ENCODE measurements at regions not wholly inside any gene's neighbourhood (a gene's known extent, or its start where the extent isn't known, plus 50 kb on each side); places are given as distances from the start of the nearest gene placed in this dataset.

DNA sequence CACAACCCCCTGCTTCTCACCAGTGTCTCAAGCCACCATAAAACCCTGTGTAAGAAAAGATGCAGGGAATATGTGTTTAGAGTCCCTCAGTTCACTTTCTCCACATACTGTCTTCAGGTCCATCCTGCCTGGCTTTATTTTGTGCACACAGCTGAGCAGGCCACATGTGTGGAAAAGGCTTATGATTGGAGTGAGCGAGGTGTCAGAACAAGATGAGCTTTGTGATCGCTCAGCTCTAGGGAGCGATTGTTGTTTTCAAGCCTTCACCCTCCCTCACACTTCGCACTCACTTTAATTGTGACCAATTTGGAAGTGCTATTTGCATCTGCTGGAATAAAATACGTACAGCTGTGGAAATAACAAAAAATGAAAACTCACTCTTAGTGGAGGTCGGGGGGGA is 931.1 kb upstream of the TENM4 start:
- Histone ChIP-seq H2BK5ac (ENCODE audit: insufficient read length, low read length) (no peak overlapping the region), H4K8ac (replicated peaks; ENCODE audit: insufficient read length, low read depth, low read length) (no peak overlapping the region), H2AK5ac (ENCODE audit: insufficient read length, low read length) (no peak overlapping the region), H2BK12ac (ENCODE audit: insufficient read length, low read depth, low read length) (no peak overlapping the region), H3K18ac (ENCODE audit: insufficient read length, low read depth, low read length) (no peak overlapping the region), H2BK20ac (ENCODE audit: low read depth, low read length, poor library complexity, severe bottlenecking) (no peak overlapping the region), H3K9me3 (ENCODE audit: control insufficient read depth, low read depth, low read length) (no peaks in the 10 kb centered on the region), H2BK120ac (ENCODE audit: low read depth, low read length, poor library complexity, severe bottlenecking) (no peak overlapping the region), H4K91ac (ENCODE audit: insufficient read length, low read depth, low read length) (no peak overlapping the region), H2AFZ (ENCODE audit: low read length) (no peak overlapping the region), H3K4me2 (ENCODE audit: insufficient read depth, insufficient read length, low read length) (no peak overlapping the region), H3K56ac (ENCODE audit: insufficient read length, low read depth, low read length) (no peak overlapping the region), H3K79me1 (ENCODE audit: insufficient read depth, low read depth, low read length, poor library complexity, severe bottlenecking) (no peaks in the 10 kb centered on the region), H3T11ph (ENCODE audit: low read length) (no peak overlapping the region), H3K9ac (ENCODE audit: extremely low read depth, insufficient read length, low read length) (no peak overlapping the region), H3K4ac (ENCODE audit: low read depth, low read length) (no peak overlapping the region), H3K14ac (ENCODE audit: insufficient read depth, low read length) (no peak overlapping the region), H2BK15ac (ENCODE audit: low read depth, low read length) (no peak overlapping the region), H3K27me3 (ENCODE audit: insufficient read depth, low read length) (no peaks in the 10 kb centered on the region), H3K27ac (ENCODE audit: insufficient read length, low read depth, low read length) (no peak overlapping the region), H3K23ac (ENCODE audit: insufficient read length, low read depth, low read length) (no peak overlapping the region), H4K20me1 (ENCODE audit: control insufficient read depth, insufficient read depth, insufficient read length) (no peaks in the 10 kb centered on the region), H4K5ac (ENCODE audit: insufficient read length, low read depth, low read length) (no peak overlapping the region), H3K4me1 (ENCODE audit: insufficient read depth, low read length) (no peaks in the 10 kb centered on the region), H3K79me2 (ENCODE audit: insufficient read depth, low read length) (no peaks in the 10 kb centered on the region), H3K23me2 (ENCODE audit: insufficient read length, low read depth, low read length, poor library complexity, severe bottlenecking) (no peaks in the 10 kb centered on the region)
- H3K36me3 Mint-ChIP-seq (ENCODE audit: insufficient read depth in 1 of 3, low read depth in 3 of 3) = no peaks in the 10 kb centered on the region
- no peak for DNase-seq
- no peak overlapping the region for H3K4me3 Mint-ChIP-seq
- TF ChIP-seq CTCF (conservative IDR thresholded peaks at IDR 0.05) = no peak
- no peaks in the 10 kb centered on the region for H3K27me3 Mint-ChIP-seq (ENCODE audit: low read depth)
- no peaks in the 10 kb centered on the region; a peak in 1 of 4 replicates for H3K4me1 Mint-ChIP-seq
- H3K9me3 Mint-ChIP-seq = no peaks in the 10 kb centered on the region
- H3K27ac Mint-ChIP-seq = no peak overlapping the region
- no CpG with 5 or more reads among the region's 6 CpGs for WGBS (ENCODE audit: extremely low coverage, insufficient read length, low lambda C conversion rate)

Data from H9 (cell line).